Neural progenitor cell (in vitro differentiated cells): ENCODE measurements at regions not wholly inside any gene's neighbourhood (a gene's known extent, or its start where the extent isn't known, plus 50 kb on each side); places are given as distances from the start of the nearest gene placed in this dataset.

ENCODE experiments used
- CTCF ChIP-seq: fragments of 200-600 bp; sonication (generic); IDR thresholded peaks from 2 replicates; pipeline ENCODE4 v1.5.1; 2017; ENCODE audit warnings: antibody characterized with exemption, mild to moderate bottlenecking
- EZH2 ChIP-seq: fragments of 200-600 bp; sonication (generic); IDR thresholded peaks from 2 replicates; pipeline ENCODE4 v1.6.1; 2017; ENCODE audit warnings: antibody characterized with exemption, mild to moderate bottlenecking, moderate library complexity
- EZH2phosphoT487 ChIP-seq: fragments of 200-600 bp; sonication (generic); IDR thresholded peaks from 2 replicates; pipeline ENCODE4 v1.6.1; 2017; ENCODE audit warnings: antibody characterized with exemption

- TF ChIP-seq CTCF (no peak), EZH2 (no peak), EZH2phosphoT487 (no peak)
Measured at GRCh38 chr7:93043385-93043985, 74.3 kb downstream of the SAMD9 start.
